Ectodermal cell (in vitro differentiated cells): ENCODE measurements at regions not wholly inside any gene's neighbourhood (a gene's known extent, or its start where the extent isn't known, plus 50 kb on each side); places are given as distances from the start of the nearest gene placed in this dataset.

Experiments used
- H3K27ac ChIP-seq: 2 replicates; pipeline ENCODE4 v1.7.0; 2013; ENCODE audit warnings: mild to moderate bottlenecking, low read depth, low read length; ENCODE audit not compliant: insufficient read depth, poor library complexity, severe bottlenecking
- H3K27me3 ChIP-seq: 2 replicates; pipeline ENCODE4 v1.7.0; 2013; ENCODE audit warnings: mild to moderate bottlenecking, low read length; ENCODE audit not compliant: insufficient read depth, control insufficient read depth, poor library complexity, severe bottlenecking
- H3K36me3 ChIP-seq: one replicate; pipeline ENCODE4 v1.7.0; 2013; ENCODE audit warnings: low read length; ENCODE audit not compliant: control insufficient read depth, insufficient read depth
- H3K4me1 ChIP-seq: one replicate; pipeline ENCODE4 v1.7.0; 2013; ENCODE audit warnings: low read length; ENCODE audit not compliant: control insufficient read depth, insufficient read depth
- H3K4me3 ChIP-seq: 2 replicates; pipeline ENCODE4 v1.7.0; 2013; ENCODE audit warnings: low read depth, low read length, control low read depth; ENCODE audit not compliant: insufficient read depth
- H3K9me3 ChIP-seq: 2 replicates; pipeline ENCODE4 v1.7.0; 2013; ENCODE audit warnings: mild to moderate bottlenecking, low read length, moderate library complexity; ENCODE audit not compliant: control insufficient read depth
- WGBS, 2 experiments: methylation state at CpG; one replicate each; pipeline ENCODE4 v1.1.7; 2013; ENCODE audit warnings: missing lambda C conversion rate in 2 of 2; 5-methylcytosine and 5-hydroxymethylcytosine counted together

DNA sequence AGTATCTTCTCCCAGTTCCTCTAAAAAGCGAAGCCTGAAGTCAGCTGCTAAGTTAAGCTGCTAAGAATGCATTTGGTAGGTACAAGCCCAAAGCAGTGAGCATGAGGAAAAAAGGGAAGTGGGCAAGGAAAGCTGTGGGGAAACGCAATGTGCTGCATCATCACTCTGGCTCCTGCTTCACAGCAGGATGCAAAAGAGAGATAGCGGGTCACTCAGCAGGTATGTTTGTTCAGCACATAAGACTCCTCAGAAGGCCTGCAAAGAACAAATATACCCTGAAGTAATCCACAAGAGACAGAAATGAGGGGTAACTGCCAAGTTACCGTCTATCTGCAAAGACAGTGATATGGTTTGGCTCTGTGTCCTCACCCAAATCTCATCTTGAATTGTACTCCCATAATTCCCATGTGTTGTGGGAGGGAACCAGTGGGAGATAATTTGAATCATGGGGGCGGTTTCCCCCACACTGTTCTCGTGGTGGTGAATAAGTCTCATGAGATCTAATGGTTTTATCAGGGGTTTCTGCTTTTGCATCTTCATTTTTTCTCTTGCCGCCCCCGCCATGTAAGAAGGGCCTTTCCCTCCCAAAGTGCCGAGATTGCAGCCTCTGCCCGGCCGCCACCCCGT, 127.4 kb upstream of the EGLN3 start:
- H3K4me1 ChIP-seq = no peaks in the 10 kb centered on the region
- WGBS, 2 experiments = 81 to 89% methylated on average over 12 of the region's 12 CpGs
- H3K27ac ChIP-seq = no peak overlapping the region
- no peak overlapping the region for H3K4me3 ChIP-seq
- no peaks in the 10 kb centered on the region for H3K27me3 ChIP-seq
- no peaks in the 10 kb centered on the region for H3K9me3 ChIP-seq
- H3K36me3 ChIP-seq = no peaks in the 10 kb centered on the region

GRCh38 chr14:34075826-34076225, 125.0 kb upstream of the EGLN3 start:
- no peaks in the 10 kb centered on the region for H3K4me1 ChIP-seq
- H3K9me3 ChIP-seq = no peaks in the 10 kb centered on the region
- H3K27me3 ChIP-seq = no peaks in the 10 kb centered on the region
- H3K4me3 ChIP-seq = no peak overlapping the region
- no peak overlapping the region for H3K27ac ChIP-seq
- no peaks in the 10 kb centered on the region for H3K36me3 ChIP-seq
- 100% methylated on average over 1 of the region's 1 CpG for WGBS, 2 experiments

DNA sequence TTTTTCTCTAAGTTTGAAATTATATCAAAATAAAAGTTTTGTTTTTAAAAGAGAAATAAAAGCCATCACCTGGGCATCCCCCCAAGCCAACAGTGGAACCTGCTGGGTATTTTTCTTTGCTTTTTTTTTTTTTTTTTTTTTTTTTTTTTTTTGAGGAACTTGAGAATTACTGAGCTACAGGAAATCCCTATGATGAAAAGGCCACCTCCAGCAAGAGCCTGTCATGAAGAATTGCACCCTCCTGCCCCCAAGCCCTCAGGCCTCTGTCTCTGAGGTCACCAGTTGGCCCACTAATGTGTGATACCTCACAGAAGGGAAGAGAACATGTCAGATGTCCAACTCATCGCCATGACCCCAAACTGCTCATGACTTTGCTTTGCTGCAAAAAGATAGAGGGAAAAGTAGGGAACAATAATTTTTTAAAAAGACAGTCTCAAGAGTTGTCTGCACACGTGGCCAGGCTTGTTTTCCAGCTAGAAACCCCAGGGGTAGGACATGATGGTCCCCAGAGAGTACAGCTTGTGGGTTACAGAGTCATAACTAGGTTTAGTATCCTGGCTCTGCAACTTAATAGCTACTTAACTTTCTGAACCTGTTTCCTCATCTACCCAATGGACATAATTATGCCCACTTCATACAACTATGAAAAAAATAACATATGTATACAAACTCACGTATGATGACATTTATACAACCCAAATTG, 124.3 kb upstream of the EGLN3 start:
- no peak overlapping the region for H3K27ac ChIP-seq
- no peaks in the 10 kb centered on the region for H3K36me3 ChIP-seq
- no peaks in the 10 kb centered on the region for H3K4me1 ChIP-seq
- WGBS, 2 experiments = 93 to 94% methylated on average over 3 of the region's 3 CpGs
- no peak overlapping the region for H3K4me3 ChIP-seq
- H3K27me3 ChIP-seq = no peaks in the 10 kb centered on the region
- no peaks in the 10 kb centered on the region for H3K9me3 ChIP-seq

GRCh38 chr14:34072921-34073320, 122.0 kb upstream of the EGLN3 start:
- no peak overlapping the region for H3K4me3 ChIP-seq
- no peaks in the 10 kb centered on the region for H3K4me1 ChIP-seq
- H3K27ac ChIP-seq = no peak overlapping the region
- no peaks in the 10 kb centered on the region for H3K36me3 ChIP-seq
- 97 to 100% methylated on average over 1 of the region's 1 CpG for whole genome bisulfite sequencing, 2 experiments
- H3K27me3 ChIP-seq = no peaks in the 10 kb centered on the region
- no peaks in the 10 kb centered on the region for H3K9me3 ChIP-seq

GRCh38 chr14:34072401-34072800, 121.5 kb upstream of the EGLN3 start:
- H3K4me3 ChIP-seq = no peak overlapping the region
- 97 to 99% methylated on average over 3 of the region's 3 CpGs for WGBS, 2 experiments
- no peaks in the 10 kb centered on the region for H3K36me3 ChIP-seq
- no peaks in the 10 kb centered on the region for H3K27me3 ChIP-seq
- H3K27ac ChIP-seq = no peak overlapping the region
- H3K4me1 ChIP-seq = no peaks in the 10 kb centered on the region
- H3K9me3 ChIP-seq = no peaks in the 10 kb centered on the region

DNA sequence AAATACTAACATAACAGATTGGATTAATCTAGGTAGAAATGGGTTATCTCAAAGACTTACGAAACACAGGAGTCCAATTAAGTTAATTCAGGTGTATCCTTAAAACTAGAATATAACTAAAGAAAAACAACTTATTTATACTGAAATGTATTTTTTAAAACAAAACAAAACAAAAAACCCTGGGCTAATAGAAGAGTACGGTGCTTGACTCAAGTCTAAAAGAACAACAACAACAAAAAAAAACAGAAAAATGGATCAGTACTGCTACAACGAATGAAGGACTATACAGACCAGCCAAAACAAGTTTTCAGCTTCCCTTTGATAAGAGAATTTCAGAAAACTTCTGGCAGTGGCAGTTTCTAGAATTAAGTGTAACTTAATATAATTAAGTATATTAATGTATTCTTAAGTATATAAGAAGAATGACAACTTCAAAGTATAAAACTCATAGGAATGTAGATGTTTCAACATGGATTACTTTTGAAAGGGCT, 120.1 kb upstream of the EGLN3 start:
- 97 to 100% methylated on average over 2 of the region's 3 CpGs for WGBS, 2 experiments
- H3K4me3 ChIP-seq = no peak overlapping the region
- no peaks in the 10 kb centered on the region for H3K4me1 ChIP-seq
- H3K36me3 ChIP-seq = no peaks in the 10 kb centered on the region
- no peak overlapping the region for H3K27ac ChIP-seq
- no peaks in the 10 kb centered on the region for H3K27me3 ChIP-seq
- no peaks in the 10 kb centered on the region for H3K9me3 ChIP-seq

GRCh38 chr14:34069854-34070582, 119.1 kb upstream of the EGLN3 start:
- Histone ChIP-seq H3K4me3 (no peak overlapping the region), H3K4me1 (no peaks in the 10 kb centered on the region), H3K36me3 (no peaks in the 10 kb centered on the region), H3K27me3 (no peaks in the 10 kb centered on the region), H3K27ac (no peak overlapping the region), H3K9me3 (no peaks in the 10 kb centered on the region)
- 62% methylated on average over 3 of the region's 3 CpGs for WGBS, 2 experiments

- H3K27ac ChIP-seq = no peak overlapping the region
- H3K9me3 ChIP-seq = no peaks in the 10 kb centered on the region
- H3K27me3 ChIP-seq = no peaks in the 10 kb centered on the region
- H3K36me3 ChIP-seq = no peaks in the 10 kb centered on the region
- no peak overlapping the region for H3K4me3 ChIP-seq
- H3K4me1 ChIP-seq = peaks cover 4% of the 10 kb centered on the region
- WGBS, 2 experiments = 93 to 94% methylated on average over 3 of the region's 3 CpGs
These were observed 116.7 kb upstream of the EGLN3 start for GRCh38 chr14:34067587-34067986.

DNA sequence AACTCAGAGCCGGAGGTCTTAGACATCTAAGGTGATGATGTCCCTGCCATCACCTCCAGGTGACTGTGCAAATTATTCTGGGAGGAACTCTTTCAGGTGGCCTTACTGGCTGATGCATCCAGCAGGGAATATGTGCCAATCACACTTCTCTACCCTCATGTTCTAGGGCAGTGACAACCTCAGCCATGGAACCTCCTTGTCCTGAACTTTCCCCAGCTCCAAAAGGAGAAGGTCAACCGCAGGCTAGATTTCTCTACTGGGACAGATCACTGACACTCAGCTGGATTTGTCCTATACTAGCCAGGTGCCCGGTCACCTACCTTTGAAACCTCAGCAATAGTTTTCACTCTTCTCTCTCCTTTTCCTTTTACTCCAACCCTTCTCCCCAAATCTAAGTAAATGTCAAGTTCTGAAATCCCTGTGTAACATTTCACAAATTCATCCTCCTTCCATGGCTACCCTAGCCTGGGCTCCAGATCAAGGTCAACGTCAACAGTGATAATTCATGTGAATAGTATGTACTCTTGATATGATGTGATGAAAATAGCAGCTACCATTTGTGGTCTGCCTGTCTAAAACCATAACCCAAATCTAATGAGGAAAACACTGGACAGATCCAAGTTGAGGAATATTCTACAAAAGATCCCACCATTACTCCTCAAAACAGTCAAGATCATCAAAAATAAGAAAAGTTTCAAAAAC, 115.0 kb upstream of the EGLN3 start:
- peaks cover 7% of the 10 kb centered on the region for H3K27me3 ChIP-seq
- no peaks in the 10 kb centered on the region for H3K9me3 ChIP-seq
- no peak overlapping the region for H3K4me3 ChIP-seq
- peaks cover 7% of the 10 kb centered on the region for H3K4me1 ChIP-seq
- no peaks in the 10 kb centered on the region for H3K36me3 ChIP-seq
- H3K27ac ChIP-seq = no peak overlapping the region
- 88 to 96% methylated on average over 4 of the region's 4 CpGs for WGBS, 2 experiments

DNA sequence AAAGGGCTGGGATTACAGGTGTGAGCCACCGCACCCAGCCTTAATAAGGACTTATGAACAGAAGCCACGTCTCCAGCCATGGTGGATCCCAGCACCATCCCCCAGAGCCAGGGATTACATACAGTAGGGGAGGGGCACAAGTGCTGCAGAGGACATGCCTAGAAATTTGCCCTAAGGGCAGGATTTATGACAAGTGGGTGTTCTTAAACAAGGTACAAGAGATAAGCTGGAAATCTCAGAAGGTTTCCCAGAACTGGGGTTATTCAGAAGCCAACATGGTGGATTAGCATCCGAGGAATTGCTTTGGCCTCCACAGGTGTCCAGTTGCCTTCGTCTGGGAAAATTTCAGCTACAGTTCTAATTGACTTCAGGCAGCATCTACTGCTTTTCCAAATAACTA, 114.4 kb upstream of the EGLN3 start:
- no peaks in the 10 kb centered on the region for H3K36me3 ChIP-seq
- peaks cover 13% of the 10 kb centered on the region for H3K27me3 ChIP-seq
- no peak overlapping the region for H3K4me3 ChIP-seq
- 88 to 89% methylated on average over 4 of the region's 4 CpGs for WGBS, 2 experiments
- H3K4me1 ChIP-seq = peaks cover 12% of the 10 kb centered on the region
- H3K27ac ChIP-seq = no peak overlapping the region
- no peaks in the 10 kb centered on the region for H3K9me3 ChIP-seq
